LNCAP (cell line): ENCODE measurements at regions not wholly inside any gene's neighbourhood (a gene's known extent, or its start where the extent isn't known, plus 50 kb on each side); places are given as distances from the start of the nearest gene placed in this dataset.

Experiments used
- TF ChIP-seq, protein P1 (sequence below): fragments of 450-650 bp; IDR thresholded peaks from 2 replicates; pipeline ENCODE4 v1.5.1; 2017; ENCODE audit warnings: mild to moderate bottlenecking

DNA sequence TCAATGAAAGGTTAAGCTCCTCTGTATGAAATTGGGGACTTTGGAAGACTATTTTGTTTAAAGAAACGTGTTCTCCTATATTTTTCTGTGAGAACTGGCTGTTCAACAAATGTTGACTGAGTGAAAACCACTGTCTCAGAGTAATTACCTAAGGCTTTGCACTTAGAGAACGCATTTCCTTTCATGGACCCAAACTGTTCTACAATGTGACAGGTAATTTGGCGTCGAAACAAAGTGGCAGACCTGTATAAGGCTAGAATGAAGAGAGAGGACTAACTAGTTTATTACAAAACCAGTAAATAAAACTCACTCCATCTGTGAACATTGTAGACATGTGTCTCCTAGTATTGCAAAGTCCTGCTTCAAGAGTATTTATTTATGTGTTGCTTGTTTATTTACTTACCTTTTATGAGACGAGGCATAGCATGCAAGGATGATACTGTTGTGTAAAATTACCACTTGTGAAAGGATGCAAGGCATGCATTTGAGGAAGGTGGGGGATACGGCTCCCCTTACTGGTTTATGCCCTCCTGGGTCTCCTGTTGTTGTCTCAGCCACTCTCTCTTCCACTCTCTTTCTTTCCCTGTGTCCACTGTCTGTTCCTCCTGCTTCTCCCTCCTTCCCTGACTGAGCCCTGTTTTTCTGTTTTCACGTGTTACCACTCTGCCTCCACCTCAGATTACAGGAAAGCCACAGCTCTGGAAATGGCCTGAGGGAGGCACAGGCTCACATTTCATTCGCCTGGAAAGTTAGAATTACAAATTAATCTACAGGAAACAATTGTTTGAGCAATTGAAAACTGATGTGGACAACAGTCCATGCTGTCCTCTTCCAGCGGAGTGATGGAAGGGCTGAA lies 444.0 kb upstream of the ZNF608 start:
- TF ChIP-seq, protein P1, sequence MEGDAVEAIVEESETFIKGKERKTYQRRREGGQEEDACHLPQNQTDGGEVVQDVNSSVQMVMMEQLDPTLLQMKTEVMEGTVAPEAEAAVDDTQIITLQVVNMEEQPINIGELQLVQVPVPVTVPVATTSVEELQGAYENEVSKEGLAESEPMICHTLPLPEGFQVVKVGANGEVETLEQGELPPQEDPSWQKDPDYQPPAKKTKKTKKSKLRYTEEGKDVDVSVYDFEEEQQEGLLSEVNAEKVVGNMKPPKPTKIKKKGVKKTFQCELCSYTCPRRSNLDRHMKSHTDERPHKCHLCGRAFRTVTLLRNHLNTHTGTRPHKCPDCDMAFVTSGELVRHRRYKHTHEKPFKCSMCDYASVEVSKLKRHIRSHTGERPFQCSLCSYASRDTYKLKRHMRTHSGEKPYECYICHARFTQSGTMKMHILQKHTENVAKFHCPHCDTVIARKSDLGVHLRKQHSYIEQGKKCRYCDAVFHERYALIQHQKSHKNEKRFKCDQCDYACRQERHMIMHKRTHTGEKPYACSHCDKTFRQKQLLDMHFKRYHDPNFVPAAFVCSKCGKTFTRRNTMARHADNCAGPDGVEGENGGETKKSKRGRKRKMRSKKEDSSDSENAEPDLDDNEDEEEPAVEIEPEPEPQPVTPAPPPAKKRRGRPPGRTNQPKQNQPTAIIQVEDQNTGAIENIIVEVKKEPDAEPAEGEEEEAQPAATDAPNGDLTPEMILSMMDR = no peak

DNA sequence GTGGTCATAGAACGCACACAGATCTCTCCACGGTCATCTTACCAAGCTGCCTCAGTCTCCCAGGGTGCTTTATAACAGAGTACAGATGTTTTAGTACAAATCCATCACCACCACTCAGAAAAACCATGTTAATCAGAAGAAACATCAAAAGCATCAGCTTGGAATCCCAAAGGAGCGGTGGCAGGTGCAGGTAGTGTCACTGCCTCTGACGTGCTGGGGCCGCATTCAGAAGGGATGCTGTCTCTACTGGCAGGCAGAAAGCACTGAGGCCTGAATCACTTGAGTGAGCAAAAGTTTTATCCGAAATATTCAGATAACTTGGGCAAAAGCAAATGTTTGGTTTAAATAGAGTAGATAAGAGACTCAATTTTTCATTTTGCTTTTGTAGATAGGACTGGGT lies 448.4 kb upstream of the ZNF608 start:
- TF ChIP-seq, protein P1 = no peak

DNA sequence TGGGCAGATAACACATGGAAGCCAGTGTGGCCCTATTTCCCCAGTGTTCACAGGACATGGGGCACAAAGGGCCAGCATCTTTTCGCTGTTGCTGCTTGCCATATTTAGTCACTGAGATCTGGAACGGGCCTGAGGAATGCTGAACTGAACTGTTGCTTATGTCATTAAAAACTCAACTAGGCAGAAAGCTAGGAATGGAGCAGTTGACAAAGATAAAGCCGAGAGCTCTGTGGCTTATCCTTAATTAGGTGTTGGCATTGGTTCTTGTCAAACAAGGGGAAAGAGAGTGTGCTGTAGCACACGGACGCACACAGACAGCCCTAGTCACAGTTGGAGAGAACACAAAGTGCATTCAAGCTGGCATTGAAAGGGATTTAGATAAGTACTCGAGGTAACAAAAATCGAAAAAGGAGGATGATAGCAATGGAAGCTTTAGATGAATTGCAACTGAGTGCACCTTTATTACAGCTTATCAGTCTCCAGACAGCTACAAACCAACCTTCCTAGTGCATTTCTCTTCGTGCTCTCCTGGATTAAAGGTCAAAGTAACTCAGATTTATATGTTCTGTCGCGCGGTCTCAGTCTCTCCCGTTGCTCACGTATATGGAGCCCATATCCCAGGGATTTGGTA lies 450.2 kb upstream of the ZNF608 start:
- TF ChIP-seq, protein P1 = no peak

DNA sequence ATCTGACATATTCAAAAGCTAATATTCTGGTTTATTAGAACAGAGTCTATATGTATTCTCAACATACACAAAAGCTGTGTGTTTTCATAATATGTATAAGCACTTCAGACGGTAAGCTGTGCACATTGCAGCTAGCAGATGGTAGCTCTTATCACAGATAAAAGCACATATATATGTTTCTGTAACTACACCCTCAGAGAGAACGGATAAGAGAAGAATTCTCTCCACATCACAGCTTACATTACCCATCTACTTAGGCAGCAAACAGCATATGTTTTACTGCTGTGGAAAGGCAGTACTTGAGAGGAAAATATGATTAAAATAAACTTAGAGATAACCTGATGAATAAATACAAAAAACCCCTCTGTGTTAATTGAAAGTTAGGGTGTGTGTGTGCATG lies 450.9 kb upstream of the ZNF608 start:
- TF ChIP-seq, protein P1 = no peak

DNA sequence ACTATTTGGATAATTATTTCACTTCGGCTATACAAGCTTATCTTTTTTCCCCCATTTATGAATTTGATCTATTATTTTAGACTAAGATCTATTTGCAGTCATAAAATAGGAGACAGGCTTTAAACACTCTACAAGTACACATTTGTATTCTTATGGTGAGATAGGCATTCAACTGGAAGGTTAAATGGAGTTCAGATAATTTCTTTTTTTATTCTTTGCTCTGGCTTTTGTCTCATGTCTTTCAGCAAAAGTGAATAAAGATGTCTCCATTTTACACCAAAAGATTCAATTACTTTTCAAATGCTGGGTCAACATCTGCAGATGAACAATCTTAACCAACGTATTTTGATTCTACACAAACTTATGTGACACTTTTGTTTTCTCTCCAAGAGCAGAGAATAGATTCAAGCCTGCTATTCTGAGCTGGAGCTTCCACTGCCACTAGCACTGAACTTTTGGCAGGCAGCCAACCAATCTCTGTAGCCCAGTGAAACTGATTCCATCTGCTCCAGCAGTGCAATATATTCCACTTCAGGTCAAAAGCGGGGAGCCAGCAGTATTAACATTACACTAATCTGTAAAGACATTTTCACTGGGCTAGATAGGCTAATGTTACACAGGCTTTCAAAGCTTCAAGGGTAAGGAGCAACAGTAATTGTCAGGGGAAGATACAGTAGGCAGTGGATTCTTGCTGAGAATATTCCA lies 452.0 kb upstream of the ZNF608 start:
- TF ChIP-seq, protein P1 = no peak

DNA sequence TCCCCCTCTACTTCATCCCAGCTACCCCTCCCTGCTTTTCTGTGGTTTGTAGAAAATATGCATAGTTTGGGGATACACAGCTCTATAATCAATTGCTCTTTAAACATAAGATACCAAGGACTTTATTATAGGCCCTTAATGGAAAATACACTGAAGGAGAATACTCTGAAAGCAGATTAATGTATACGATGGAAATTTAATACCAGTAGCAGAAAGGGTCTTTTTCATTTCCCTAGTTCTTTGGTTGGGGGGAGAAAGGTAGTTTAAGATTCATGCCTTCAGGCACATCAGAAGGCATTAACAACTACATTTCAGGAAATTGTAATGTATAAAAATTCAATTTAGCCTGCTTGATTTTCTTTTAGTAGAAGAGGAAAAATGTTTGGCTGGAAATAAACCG lies 452.9 kb upstream of the ZNF608 start:
- TF ChIP-seq, protein P1 = no peak

DNA sequence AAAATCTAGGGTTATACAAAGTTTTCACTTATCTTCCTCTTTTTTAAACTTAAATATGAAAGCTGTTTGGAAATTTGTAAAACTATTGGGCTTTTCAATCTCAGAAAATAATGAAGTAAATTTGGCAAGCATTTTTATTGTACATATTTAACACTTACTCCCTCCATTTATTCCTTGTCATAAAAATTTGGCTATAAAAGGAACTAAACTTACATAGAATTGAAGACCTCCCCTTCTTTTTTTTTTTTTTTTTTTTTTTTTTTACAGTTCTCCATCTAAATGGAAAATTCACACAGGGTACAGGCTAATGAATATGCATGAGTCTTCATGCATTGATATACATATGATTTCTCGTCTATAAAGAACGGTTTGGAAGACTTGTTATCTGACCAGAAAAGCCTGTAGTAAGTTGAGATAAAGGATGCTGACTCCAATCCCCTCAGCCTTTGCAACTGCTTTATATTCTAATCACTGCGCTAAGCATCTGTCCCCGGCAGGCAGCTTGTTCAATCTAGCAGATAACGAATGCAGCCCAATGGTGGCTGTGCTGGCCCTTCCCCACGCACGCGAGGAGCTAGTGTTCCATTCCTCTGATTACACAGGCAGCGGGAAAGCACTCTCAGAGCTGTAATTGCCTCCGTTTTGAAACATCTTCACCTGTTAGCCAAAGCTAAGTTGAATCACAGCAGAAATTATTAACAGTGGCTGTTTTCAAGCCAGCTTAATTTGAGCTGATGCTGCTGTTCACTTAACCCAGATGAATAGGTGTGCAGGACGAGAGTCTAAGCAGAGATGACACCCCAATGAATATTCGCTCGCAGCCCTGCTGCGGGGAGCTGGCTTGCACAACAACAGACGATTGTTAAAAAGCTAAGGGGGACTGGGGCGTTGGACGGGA lies 453.8 kb upstream of the ZNF608 start:
- TF ChIP-seq, protein P1 = no peak
